GM12878 (cell line): ENCODE measurements at regions not wholly inside any gene's neighbourhood (a gene's known extent, or its start where the extent isn't known, plus 50 kb on each side); places are given as distances from the start of the nearest gene placed in this dataset.

Source experiments
- ATAC-seq: fragments of 200-7000 bp; cut with Tn5 transposase; 3 replicates; pipeline ENCODE4 v1.9.1; 2020; ENCODE audit warnings: mild to moderate bottlenecking, moderate library complexity
- BruUV-seq: library from RNA; stranded (reverse); fragments of 400-500 nt; replicated peaks from 2 replicates; lab custom pipeline; 2021; lab: Mats Ljungman, UMichigan
- CTCF ChIA-PET: fragments of 300-600 bp; sonication (Branson Sonifier 250); formaldehyde crosslinking; extraction: SDS; loops from one replicate; lab custom pipeline; 2021; ENCODE audit warnings: inconsistent platforms; lab: Yijun Ruan, JAX
- POLR2A ChIA-PET: fragments of 350-600 bp; formaldehyde crosslinking; extraction: SDS; loops from one replicate; lab custom pipeline; 2021; ENCODE audit warnings: inconsistent platforms; lab: Charles Lee
- RAD21 ChIA-PET: fragments of 300-600 bp; sonication (Branson Sonifier 250); formaldehyde crosslinking; loops from one replicate; lab custom pipeline; 2023; ENCODE audit warnings: antibody characterized with exemption; ENCODE audit not compliant: unreplicated experiment; lab: Charles Lee
- SMC1A ChIA-PET: fragments of 300-600 bp; sonication (Branson Sonifier 250); formaldehyde crosslinking; loops from one replicate; lab custom pipeline; 2023; ENCODE audit not compliant: unreplicated experiment, uncharacterized antibody; lab: Charles Lee
- DNase-seq: peaks from one replicate; pipeline ENCODE4 v3.0.0-alpha.2; 2011; ENCODE audit warnings: low read depth, low spot score
- FAIRE-seq: peaks from 3 replicates; lab custom pipeline; 2011; peaks lifted over from hg19 to GRCh38; lab: Jason Lieb, UNC
- H2AFZ ChIP-seq: 2 replicates; pipeline ENCODE4 v1.6.0; 2011; ENCODE audit warnings: low read depth, low read length, control low read depth; ENCODE audit not compliant: control insufficient read depth
- H3K27ac ChIP-seq: 2 replicates; pipeline ENCODE4 v1.5.1; 2011; ENCODE audit warnings: control low read depth; ENCODE audit not compliant: control insufficient read depth, insufficient read depth
- H3K27me3 ChIP-seq, 2 experiments: replicated peaks in 1 of 2; 2 replicates each; pipeline versions ENCODE4 v1.6.0 to v1.6.1; 2011; ENCODE audit warnings: low read length in 1 of 2; ENCODE audit not compliant: control insufficient read depth in 2 of 2, insufficient read depth in 2 of 2
- H3K36me3 ChIP-seq, 2 experiments: 2 replicates each; pipeline ENCODE4 v1.5.1; 2011; ENCODE audit warnings: low read length in 1 of 2; ENCODE audit not compliant: control insufficient read depth in 2 of 2, insufficient read depth in 2 of 2
- H3K4me1 ChIP-seq: 2 replicates; pipeline ENCODE4 v1.6.1; 2011; ENCODE audit warnings: mild to moderate bottlenecking, low read length, moderate library complexity, mixed read lengths; ENCODE audit not compliant: control insufficient read depth, insufficient read depth
- H3K4me2 ChIP-seq: 2 replicates; pipeline ENCODE4 v1.6.0; 2011; ENCODE audit warnings: control low read depth; ENCODE audit not compliant: control insufficient read depth, insufficient read depth
- H3K4me3 ChIP-seq: fragments of 200-600 bp; sonication (generic); 2 replicates; pipeline ENCODE4 v1.5.1; 2016
- H3K79me2 ChIP-seq: 2 replicates; pipeline ENCODE4 v1.6.0; 2011; ENCODE audit warnings: low read length; ENCODE audit not compliant: control insufficient read depth, insufficient read depth
- H3K9ac ChIP-seq: 2 replicates; pipeline ENCODE4 v1.8.0; 2011; ENCODE audit warnings: low read length, control low read depth, mixed read lengths; ENCODE audit not compliant: control insufficient read depth, insufficient read depth
- H3K9me3 ChIP-seq: replicated peaks from 3 replicates; pipeline ENCODE4 v1.5.1; 2011; ENCODE audit warnings: mild to moderate bottlenecking, low read length; ENCODE audit not compliant: control insufficient read depth, insufficient read depth
- H4K20me1 ChIP-seq: 2 replicates; pipeline ENCODE4 v1.6.0; 2011; ENCODE audit not compliant: control insufficient read depth, insufficient read depth
- IRF4 ChIP-seq: IDR thresholded peaks from 2 replicates; pipeline ENCODE4 v1.6.1; 2011; ENCODE audit warnings: low read depth, low read length
- NFYA ChIP-seq: IDR thresholded peaks from 2 replicates; pipeline ENCODE4 v1.6.1; 2011; ENCODE audit warnings: low read depth, mild to moderate bottlenecking, low read length, improper control_type of control experiment, borderline replicate concordance
- NFYB ChIP-seq: IDR thresholded peaks from 2 replicates; pipeline ENCODE4 v1.6.1; 2011; ENCODE audit warnings: low read depth, mild to moderate bottlenecking, low read length, improper control_type of control experiment, moderate library complexity; ENCODE audit not compliant: insufficient read depth
- NR2F1 ChIP-seq: fragments of 450-650 bp; conservative IDR thresholded peaks from 2 replicates; pipeline ENCODE4 v1.6.1; 2017; ENCODE audit warnings: mild to moderate bottlenecking
- RUNX3 ChIP-seq: IDR thresholded peaks from 2 replicates; pipeline ENCODE4 v1.6.1; 2012; ENCODE audit warnings: low read length, inconsistent platforms
- SMAD5 ChIP-seq: IDR thresholded peaks from 2 replicates; pipeline ENCODE4 v1.6.1; 2016; ENCODE audit warnings: antibody characterized with exemption, low read depth
- ZNF384 ChIP-seq: IDR thresholded peaks from 2 replicates; pipeline ENCODE4 v1.6.1; 2012; ENCODE audit warnings: low read depth, mild to moderate bottlenecking, low read length, improper control_type of control experiment, borderline replicate concordance
- WGBS: methylation state at CpG from one replicate; pipeline ENCODE4 v1.1.6; 2016; ENCODE audit warnings: low lambda C conversion rate; ENCODE audit not compliant: insufficient replicate concordance, insufficient coverage; ENCODE audit errors: missing lambda C conversion rate; 5-methylcytosine and 5-hydroxymethylcytosine counted together
- in situ Hi-C: fragments of 300-500 bp; cut with MboI; formaldehyde crosslinking; loops from 9 replicates; pipeline ENCODE4 v1.14.3; 2018; ENCODE audit warnings: mixed read lengths
- intact Hi-C: fragments of 100-400 bp; cut with micrococcal nuclease; formaldehyde crosslinking; loops from one replicate; pipeline ENCODE4 v1.14.2; 2022; ENCODE audit not compliant: unreplicated experiment
- TF ChIP-seq, protein P1 (sequence below), 3 experiments: IDR thresholded peaks in 2 of 3; conservative IDR thresholded peaks in 1 of 3; 2 replicates each; pipeline ENCODE4 v1.5.1; 2011; ENCODE audit warnings: low read depth in 3 of 3, low read length in 3 of 3, mild to moderate bottlenecking in 3 of 3, control low read depth in 2 of 3, moderate library complexity in 2 of 3, inconsistent platforms in 1 of 3, mixed read lengths in 1 of 3; ENCODE audit not compliant: control insufficient read depth in 2 of 3, insufficient read depth in 1 of 3; ENCODE audit errors: extremely low read depth in 1 of 3
- TF ChIP-seq, protein P2 (sequence below): fragments of 450-650 bp; IDR thresholded peaks from 2 replicates; pipeline ENCODE4 v1.6.1; 2017; ENCODE audit warnings: mild to moderate bottlenecking, moderate library complexity
- TF ChIP-seq, protein P3 (sequence below): fragments of 450-650 bp; IDR thresholded peaks from 2 replicates; pipeline ENCODE4 v1.6.1; 2017; ENCODE audit warnings: mild to moderate bottlenecking, moderate library complexity

DNA sequence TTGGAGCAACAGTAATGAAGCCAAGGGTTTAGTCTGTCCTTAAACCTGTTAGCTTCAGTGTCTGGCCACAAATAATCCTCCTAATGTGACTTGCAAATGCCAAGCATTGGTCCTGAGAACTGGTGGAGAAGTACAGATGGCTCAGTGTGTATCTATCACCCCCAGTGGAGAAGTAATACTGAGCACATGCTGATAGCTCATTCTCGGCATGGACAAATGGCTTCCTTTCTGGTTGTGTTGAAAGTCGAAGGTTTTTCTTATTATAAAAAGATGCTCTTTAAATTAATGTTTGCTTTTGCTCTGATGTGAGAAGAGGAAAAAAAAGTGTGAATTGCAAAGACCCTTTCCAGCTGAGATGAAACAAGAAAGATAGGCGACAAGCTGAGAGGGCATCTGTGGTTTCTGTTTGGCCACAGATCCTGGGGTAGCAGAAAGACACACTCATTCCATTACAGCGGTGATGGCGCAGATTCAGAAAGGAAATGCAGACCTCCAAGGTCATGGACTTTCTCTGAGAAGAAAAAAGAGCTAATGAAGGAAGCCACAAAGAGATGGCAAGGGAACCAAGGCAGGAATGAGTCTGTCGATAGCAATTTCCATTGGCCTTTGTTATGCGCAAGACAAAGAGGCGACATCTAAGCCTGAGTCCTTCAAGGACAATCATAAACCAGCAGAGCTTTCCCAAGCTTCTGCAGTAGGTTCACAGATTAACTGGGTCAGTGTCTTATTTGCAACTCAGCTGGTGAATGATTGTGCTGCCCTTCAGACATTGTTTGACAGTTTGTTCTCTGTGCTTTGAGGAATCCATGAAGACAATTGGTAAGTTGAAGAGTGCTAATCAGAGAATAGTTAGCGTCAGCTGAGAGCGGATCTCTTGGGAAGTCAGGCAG, 155.5 kb upstream of the RGS6 start:
- Histone ChIP-seq H3K9me3 (peaks cover 13% of the 10 kb centered on the region; the same call in 2 of the 3 replicates), H3K36me3 (no peaks in the 10 kb centered on the region), H2AFZ (no peak overlapping the region), H3K4me3 (no peak overlapping the region), H3K4me1 (no peaks in the 10 kb centered on the region), H3K27me3 (no peaks in the 10 kb centered on the region), H4K20me1 (no peaks in the 10 kb centered on the region), H3K79me2 (no peaks in the 10 kb centered on the region), H3K27ac (no peak overlapping the region), H3K9ac (no peak overlapping the region), H3K4me2 (no peak overlapping the region)
- ATAC-seq (peak; percentile 84), DNase-seq (peak; percentile 25), FAIRE-seq (peak; percentile 13)
- ChIA-PET SMC1A (interaction anchor here (0.7 to 3.8 kb wide), 7 partner anchors 10 to 636 kb away, joined by 3 to 25 read pairs (median 3); no protein-coding TSS in a partner anchor), POLR2A (interaction anchor here (0.5 to 0.6 kb wide), 2 partner anchors 17 to 156 kb away, joined by 3 to 6 read pairs; no protein-coding TSS in a partner anchor), CTCF (interaction anchor here (0.6 to 2.5 kb wide), 10 partner anchors 10 to 657 kb away, joined by 3 to 9 read pairs (median 4); no protein-coding TSS in a partner anchor), RAD21 (interaction anchor here (0.9 to 1.8 kb wide), 2 partner anchors 24 to 79 kb away, joined by 3 read pairs; no protein-coding TSS in a partner anchor)
- no TSS peak for BruUV-seq
- in situ Hi-C loops (no loop called here), intact Hi-C loops (no loop called here)
- 41% methylated on average over 10 of the region's 10 CpGs for WGBS
- TF ChIP-seq, protein P1, sequence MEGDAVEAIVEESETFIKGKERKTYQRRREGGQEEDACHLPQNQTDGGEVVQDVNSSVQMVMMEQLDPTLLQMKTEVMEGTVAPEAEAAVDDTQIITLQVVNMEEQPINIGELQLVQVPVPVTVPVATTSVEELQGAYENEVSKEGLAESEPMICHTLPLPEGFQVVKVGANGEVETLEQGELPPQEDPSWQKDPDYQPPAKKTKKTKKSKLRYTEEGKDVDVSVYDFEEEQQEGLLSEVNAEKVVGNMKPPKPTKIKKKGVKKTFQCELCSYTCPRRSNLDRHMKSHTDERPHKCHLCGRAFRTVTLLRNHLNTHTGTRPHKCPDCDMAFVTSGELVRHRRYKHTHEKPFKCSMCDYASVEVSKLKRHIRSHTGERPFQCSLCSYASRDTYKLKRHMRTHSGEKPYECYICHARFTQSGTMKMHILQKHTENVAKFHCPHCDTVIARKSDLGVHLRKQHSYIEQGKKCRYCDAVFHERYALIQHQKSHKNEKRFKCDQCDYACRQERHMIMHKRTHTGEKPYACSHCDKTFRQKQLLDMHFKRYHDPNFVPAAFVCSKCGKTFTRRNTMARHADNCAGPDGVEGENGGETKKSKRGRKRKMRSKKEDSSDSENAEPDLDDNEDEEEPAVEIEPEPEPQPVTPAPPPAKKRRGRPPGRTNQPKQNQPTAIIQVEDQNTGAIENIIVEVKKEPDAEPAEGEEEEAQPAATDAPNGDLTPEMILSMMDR (IDR thresholded peaks at IDR 0.05 in 2 of 3, conservative IDR thresholded peaks at IDR 0.05 in 1 of 3; ENCODE audit: control insufficient read depth in 2 of 3, extremely low read depth in 1 of 3, insufficient read depth in 1 of 3, low read depth in 3 of 3, low read length in 3 of 3): 0 out of 6 replicates have a peak, but pooled peaks of 1 of the 3 experiments have one; percentile 7
- TF ChIP-seq NFYB: no peak
- TF ChIP-seq, protein P2, sequence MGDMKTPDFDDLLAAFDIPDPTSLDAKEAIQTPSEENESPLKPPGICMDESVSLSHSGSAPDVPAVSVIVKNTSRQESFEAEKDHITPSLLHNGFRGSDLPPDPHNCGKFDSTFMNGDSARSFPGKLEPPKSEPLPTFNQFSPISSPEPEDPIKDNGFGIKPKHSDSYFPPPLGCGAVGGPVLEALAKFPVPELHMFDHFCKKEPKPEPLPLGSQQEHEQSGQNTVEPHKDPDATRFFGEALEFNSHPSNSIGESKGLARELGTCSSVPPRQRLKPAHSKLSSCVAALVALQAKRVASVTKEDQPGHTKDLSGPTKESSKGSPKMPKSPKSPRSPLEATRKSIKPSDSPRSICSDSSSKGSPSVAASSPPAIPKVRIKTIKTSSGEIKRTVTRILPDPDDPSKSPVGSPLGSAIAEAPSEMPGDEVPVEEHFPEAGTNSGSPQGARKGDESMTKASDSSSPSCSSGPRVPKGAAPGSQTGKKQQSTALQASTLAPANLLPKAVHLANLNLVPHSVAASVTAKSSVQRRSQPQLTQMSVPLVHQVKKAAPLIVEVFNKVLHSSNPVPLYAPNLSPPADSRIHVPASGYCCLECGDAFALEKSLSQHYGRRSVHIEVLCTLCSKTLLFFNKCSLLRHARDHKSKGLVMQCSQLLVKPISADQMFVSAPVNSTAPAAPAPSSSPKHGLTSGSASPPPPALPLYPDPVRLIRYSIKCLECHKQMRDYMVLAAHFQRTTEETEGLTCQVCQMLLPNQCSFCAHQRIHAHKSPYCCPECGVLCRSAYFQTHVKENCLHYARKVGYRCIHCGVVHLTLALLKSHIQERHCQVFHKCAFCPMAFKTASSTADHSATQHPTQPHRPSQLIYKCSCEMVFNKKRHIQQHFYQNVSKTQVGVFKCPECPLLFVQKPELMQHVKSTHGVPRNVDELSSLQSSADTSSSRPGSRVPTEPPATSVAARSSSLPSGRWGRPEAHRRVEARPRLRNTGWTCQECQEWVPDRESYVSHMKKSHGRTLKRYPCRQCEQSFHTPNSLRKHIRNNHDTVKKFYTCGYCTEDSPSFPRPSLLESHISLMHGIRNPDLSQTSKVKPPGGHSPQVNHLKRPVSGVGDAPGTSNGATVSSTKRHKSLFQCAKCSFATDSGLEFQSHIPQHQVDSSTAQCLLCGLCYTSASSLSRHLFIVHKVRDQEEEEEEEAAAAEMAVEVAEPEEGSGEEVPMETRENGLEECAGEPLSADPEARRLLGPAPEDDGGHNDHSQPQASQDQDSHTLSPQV: no peak
- TF ChIP-seq SMAD5: no peak
- 0 out of 2 replicates have a peak, but pooled peaks have one; percentile 45 for TF ChIP-seq IRF4
- TF ChIP-seq ZNF384: peak; percentile 18; the same call in 1 of the 2 replicates
- TF ChIP-seq NR2F1: peak; percentile 81; the same call in 1 of the 2 replicates
- TF ChIP-seq, protein P3, sequence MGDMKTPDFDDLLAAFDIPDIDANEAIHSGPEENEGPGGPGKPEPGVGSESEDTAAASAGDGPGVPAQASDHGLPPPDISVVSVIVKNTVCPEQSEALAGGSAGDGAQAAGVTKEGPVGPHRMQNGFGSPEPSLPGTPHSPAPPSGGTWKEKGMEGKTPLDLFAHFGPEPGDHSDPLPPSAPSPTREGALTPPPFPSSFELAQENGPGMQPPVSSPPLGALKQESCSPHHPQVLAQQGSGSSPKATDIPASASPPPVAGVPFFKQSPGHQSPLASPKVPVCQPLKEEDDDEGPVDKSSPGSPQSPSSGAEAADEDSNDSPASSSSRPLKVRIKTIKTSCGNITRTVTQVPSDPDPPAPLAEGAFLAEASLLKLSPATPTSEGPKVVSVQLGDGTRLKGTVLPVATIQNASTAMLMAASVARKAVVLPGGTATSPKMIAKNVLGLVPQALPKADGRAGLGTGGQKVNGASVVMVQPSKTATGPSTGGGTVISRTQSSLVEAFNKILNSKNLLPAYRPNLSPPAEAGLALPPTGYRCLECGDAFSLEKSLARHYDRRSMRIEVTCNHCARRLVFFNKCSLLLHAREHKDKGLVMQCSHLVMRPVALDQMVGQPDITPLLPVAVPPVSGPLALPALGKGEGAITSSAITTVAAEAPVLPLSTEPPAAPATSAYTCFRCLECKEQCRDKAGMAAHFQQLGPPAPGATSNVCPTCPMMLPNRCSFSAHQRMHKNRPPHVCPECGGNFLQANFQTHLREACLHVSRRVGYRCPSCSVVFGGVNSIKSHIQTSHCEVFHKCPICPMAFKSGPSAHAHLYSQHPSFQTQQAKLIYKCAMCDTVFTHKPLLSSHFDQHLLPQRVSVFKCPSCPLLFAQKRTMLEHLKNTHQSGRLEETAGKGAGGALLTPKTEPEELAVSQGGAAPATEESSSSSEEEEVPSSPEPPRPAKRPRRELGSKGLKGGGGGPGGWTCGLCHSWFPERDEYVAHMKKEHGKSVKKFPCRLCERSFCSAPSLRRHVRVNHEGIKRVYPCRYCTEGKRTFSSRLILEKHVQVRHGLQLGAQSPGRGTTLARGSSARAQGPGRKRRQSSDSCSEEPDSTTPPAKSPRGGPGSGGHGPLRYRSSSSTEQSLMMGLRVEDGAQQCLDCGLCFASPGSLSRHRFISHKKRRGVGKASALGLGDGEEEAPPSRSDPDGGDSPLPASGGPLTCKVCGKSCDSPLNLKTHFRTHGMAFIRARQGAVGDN: peak; percentile 61
- TF ChIP-seq RUNX3: peak; percentile 80
- TF ChIP-seq NFYA: no peak
